LNCAP (cell line): ENCODE measurements at regions not wholly inside any gene's neighbourhood (a gene's known extent, or its start where the extent isn't known, plus 50 kb on each side); places are given as distances from the start of the nearest gene placed in this dataset.

Source experiments
- CTCF ChIP-seq: fragments of 450-650 bp; IDR thresholded peaks from 2 replicates; pipeline ENCODE4 v1.5.1; 2017; ENCODE audit warnings: mild to moderate bottlenecking

GRCh38 chr6:48401016-48401415 lies 290.0 kb upstream of the PTCHD4 start:
- no peak for TF ChIP-seq CTCF

GRCh38 chr6:48397887-48398286 lies 286.9 kb upstream of the PTCHD4 start:
- TF ChIP-seq CTCF = no peak

- TF ChIP-seq CTCF = no peak
Measured at GRCh38 chr6:48389146-48390043, 278.4 kb upstream of the PTCHD4 start.

- TF ChIP-seq CTCF = no peak
Measured at GRCh38 chr6:48388044-48388443, 277.0 kb upstream of the PTCHD4 start.

GRCh38 chr6:48378884-48379407 lies 267.9 kb upstream of the PTCHD4 start:
- TF ChIP-seq CTCF = no peak

- TF ChIP-seq CTCF = no peak
Measured at GRCh38 chr6:48377115-48377514, 266.1 kb upstream of the PTCHD4 start.

GRCh38 chr6:48369100-48369499 lies 258.1 kb upstream of the PTCHD4 start:
- TF ChIP-seq CTCF = no peak
